Testis (tissue), 2 donors: ENCODE measurements at regions not wholly inside any gene's neighbourhood (a gene's known extent, or its start where the extent isn't known, plus 50 kb on each side); places are given as distances from the start of the nearest gene placed in this dataset.

Experiments
- DNase-seq: peaks from one replicate; pipeline ENCODE4 v3.0.0-alpha.2; 2019
- H3K27ac ChIP-seq, 2 donors: fragments of 200-600 bp; sonication (generic); one replicate each; pipeline ENCODE4 v1.5.1; 2019
- H3K27me3 ChIP-seq: fragments of 200-600 bp; sonication (generic); one replicate; pipeline ENCODE4 v1.5.1; 2019
- H3K36me3 ChIP-seq: fragments of 200-600 bp; sonication (generic); one replicate; pipeline ENCODE4 v1.5.1; 2017; ENCODE audit warnings: low read depth; ENCODE audit errors: missing control alignments
- H3K4me1 ChIP-seq: fragments of 200-600 bp; sonication (generic); one replicate; pipeline ENCODE4 v1.5.1; 2019
- H3K4me3 ChIP-seq, 2 donors: fragments of 200-600 bp; sonication (generic); one replicate each; pipeline ENCODE4 v1.5.1; 2017 to 2019
- H3K9me3 ChIP-seq: fragments of 200-600 bp; sonication (generic); one replicate; pipeline ENCODE4 v1.5.1; 2017
- POLR2A ChIP-seq: fragments of 450-650 bp; IDR thresholded peaks from one replicate; pipeline ENCODE4 v1.6.1; 2017; ENCODE audit warnings: antibody characterized with exemption, mild to moderate bottlenecking, moderate library complexity
- WGBS, 2 donors: methylation state at CpG; one replicate each; pipeline ENCODE4 v1.1.5; 2018; 5-methylcytosine and 5-hydroxymethylcytosine counted together
- intact Hi-C: fragments of 100-400 bp; cut with DNase I; formaldehyde crosslinking; loops from one replicate; pipeline ENCODE4 v1.15.1; 2023; ENCODE audit warnings: low total_unique reads
- TF ChIP-seq, protein P1 (sequence below), 3 experiments: fragments of 450-650 bp in 2 of 3; fragments of 200-600 bp in 1 of 3; sonication (generic) in 1 of 3; IDR thresholded peaks; one replicate each; pipeline ENCODE4 v1.5.1; 2016 to 2019; ENCODE audit warnings: antibody characterized with exemption in 3 of 3, mild to moderate bottlenecking in 2 of 3, moderate library complexity in 1 of 3

- TF ChIP-seq, protein P1, sequence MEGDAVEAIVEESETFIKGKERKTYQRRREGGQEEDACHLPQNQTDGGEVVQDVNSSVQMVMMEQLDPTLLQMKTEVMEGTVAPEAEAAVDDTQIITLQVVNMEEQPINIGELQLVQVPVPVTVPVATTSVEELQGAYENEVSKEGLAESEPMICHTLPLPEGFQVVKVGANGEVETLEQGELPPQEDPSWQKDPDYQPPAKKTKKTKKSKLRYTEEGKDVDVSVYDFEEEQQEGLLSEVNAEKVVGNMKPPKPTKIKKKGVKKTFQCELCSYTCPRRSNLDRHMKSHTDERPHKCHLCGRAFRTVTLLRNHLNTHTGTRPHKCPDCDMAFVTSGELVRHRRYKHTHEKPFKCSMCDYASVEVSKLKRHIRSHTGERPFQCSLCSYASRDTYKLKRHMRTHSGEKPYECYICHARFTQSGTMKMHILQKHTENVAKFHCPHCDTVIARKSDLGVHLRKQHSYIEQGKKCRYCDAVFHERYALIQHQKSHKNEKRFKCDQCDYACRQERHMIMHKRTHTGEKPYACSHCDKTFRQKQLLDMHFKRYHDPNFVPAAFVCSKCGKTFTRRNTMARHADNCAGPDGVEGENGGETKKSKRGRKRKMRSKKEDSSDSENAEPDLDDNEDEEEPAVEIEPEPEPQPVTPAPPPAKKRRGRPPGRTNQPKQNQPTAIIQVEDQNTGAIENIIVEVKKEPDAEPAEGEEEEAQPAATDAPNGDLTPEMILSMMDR (IDR thresholded peaks at IDR 0.05), result no peak
- no peak for TF ChIP-seq POLR2A
- no peaks in the 10 kb centered on the region for H3K9me3 ChIP-seq
- no peak overlapping the region for H3K4me3 ChIP-seq
- DNase-seq, result no peak
- H3K27ac ChIP-seq, result no peak overlapping the region
- intact Hi-C loops, result no loop called here
- H3K4me1 ChIP-seq, result no peaks in the 10 kb centered on the region
- 66 to 71% methylated on average over 3 of the region's 3 CpGs for WGBS, 2 donors
- H3K27me3 ChIP-seq, result no peaks in the 10 kb centered on the region
- H3K36me3 ChIP-seq, result no peaks in the 10 kb centered on the region
Measured at GRCh38 chr10:83937161-83937560, 202.1 kb upstream of the GHITM start.

DNA sequence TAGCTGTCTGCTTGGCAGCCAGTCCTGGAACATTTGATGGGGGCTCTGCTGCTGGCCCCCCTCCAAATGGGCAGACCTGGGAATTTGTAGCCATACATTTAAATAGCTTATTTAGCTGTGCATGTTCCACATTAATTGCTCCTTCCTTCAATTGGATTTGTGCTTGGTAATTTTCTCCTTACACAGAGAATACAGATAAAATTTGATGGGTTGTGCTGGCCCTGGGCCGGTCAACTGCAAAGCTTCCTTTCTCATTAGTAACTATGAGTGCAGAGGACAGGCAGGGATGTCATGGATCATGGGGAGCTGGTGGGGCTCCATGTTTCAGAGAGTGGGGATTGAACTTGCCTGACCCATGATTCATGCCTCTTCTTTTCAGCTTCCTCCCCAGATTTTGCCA is 201.5 kb upstream of the GHITM start:
- intact Hi-C loops, result no loop called here
- no peaks in the 10 kb centered on the region for H3K27me3 ChIP-seq
- TF ChIP-seq, protein P1 (IDR thresholded peaks at IDR 0.05), result no peak
- no peak for TF ChIP-seq POLR2A
- DNase-seq, result no peak
- no peak overlapping the region for H3K27ac ChIP-seq
- H3K4me3 ChIP-seq, result no peak overlapping the region
- 71 to 89% methylated on average over 1 of the region's 1 CpG for WGBS, 2 donors
- no peaks in the 10 kb centered on the region for H3K36me3 ChIP-seq
- no peaks in the 10 kb centered on the region for H3K4me1 ChIP-seq
- H3K9me3 ChIP-seq, result no peaks in the 10 kb centered on the region

- TF ChIP-seq, protein P1 (IDR thresholded peaks at IDR 0.05), result no peak
- no peak for TF ChIP-seq POLR2A
- H3K4me3 ChIP-seq, result no peak overlapping the region
- no peaks in the 10 kb centered on the region for H3K9me3 ChIP-seq
- intact Hi-C loops, result no loop called here
- DNase-seq, result no peak
- H3K27me3 ChIP-seq, result no peaks in the 10 kb centered on the region
- no peaks in the 10 kb centered on the region for H3K36me3 ChIP-seq
- WGBS, 2 donors, result 89 to 98% methylated on average over 2 of the region's 2 CpGs
- no peaks in the 10 kb centered on the region for H3K4me1 ChIP-seq
- no peak overlapping the region for H3K27ac ChIP-seq
Measured at GRCh38 chr10:83941189-83941588, 198.1 kb upstream of the GHITM start.

DNA sequence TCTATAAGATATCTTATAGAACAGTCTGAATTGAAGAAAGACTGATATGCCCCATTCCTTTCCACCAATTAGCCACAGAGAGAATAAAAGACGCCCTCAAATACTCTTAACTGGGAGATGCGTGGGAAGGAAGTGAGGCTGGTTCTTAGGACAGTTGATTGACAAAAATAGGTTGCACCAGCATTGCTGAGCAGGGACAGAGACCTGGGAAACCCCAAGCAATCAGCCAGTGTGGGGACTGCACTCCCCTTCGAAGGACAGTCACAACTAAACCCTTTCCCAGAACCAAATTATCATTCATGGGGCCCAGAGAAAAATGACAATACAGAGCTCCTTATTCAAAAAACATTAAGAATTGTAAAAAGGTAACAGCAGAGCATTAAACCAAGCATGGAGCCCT is 196.9 kb upstream of the GHITM start:
- Histone ChIP-seq H3K27ac (no peak overlapping the region), H3K27me3 (no peaks in the 10 kb centered on the region), H3K4me1 (no peaks in the 10 kb centered on the region), H3K36me3 (no peaks in the 10 kb centered on the region), H3K4me3 (no peak overlapping the region), H3K9me3 (no peaks in the 10 kb centered on the region)
- 93 to 97% methylated on average over 3 of the region's 3 CpGs for WGBS, 2 donors
- TF ChIP-seq POLR2A, result no peak
- TF ChIP-seq, protein P1 (IDR thresholded peaks at IDR 0.05), result no peak
- intact Hi-C loops, result no loop called here
- DNase-seq, result no peak

DNA sequence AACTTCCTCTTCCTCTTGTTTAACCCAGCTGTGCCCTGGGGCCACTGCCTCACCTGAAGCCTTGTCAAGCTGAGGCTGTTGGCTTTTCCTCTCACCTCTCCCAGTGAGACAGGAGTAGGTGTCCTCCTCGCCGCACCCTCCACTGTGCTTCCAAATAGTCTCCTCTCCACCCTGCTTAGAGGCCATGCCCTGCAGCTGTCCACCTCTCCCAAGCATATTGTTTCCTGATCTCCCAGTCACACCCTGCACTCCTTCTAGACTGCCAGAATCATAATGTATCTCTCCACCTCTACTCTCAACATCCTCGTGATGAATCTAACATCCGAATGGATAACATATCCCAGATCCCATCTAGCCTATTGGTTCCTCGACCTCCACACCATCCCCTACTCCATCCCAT is 196.3 kb upstream of the GHITM start:
- Histone ChIP-seq H3K4me1 (no peaks in the 10 kb centered on the region), H3K36me3 (no peaks in the 10 kb centered on the region), H3K9me3 (no peaks in the 10 kb centered on the region), H3K27ac (no peak overlapping the region), H3K27me3 (no peaks in the 10 kb centered on the region), H3K4me3 (no peak overlapping the region)
- TF ChIP-seq, protein P1 (IDR thresholded peaks at IDR 0.05), result no peak
- TF ChIP-seq POLR2A, result no peak
- WGBS, 2 donors, result 90 to 94% methylated on average over 5 of the region's 5 CpGs
- intact Hi-C loops, result no loop called here
- DNase-seq, result no peak
